Psoas muscle (tissue), 7 donors: ENCODE measurements at regions not wholly inside any gene's neighbourhood (a gene's known extent, or its start where the extent isn't known, plus 50 kb on each side); places are given as distances from the start of the nearest gene placed in this dataset.

Experiments used
- ATAC-seq, 4 donors: fragments of 200-7000 bp; cut with Tn5 transposase; one replicate each; pipeline ENCODE4 v1.9.1; 2020; ENCODE audit warnings: moderate library complexity in 3 of 4, mild to moderate bottlenecking in 2 of 4
- DNase-seq, 2 donors: peaks; one replicate each; pipeline ENCODE4 v3.0.0-alpha.2; 2020
- H3K27ac ChIP-seq: fragments of 200-600 bp; one replicate; pipeline ENCODE4 v1.8.0; 2022
- H3K27me3 ChIP-seq, 3 donors: fragments of 200-600 bp in 1 of 3; one replicate each; pipeline versions ENCODE4 v1.6.1 to v1.8.0; 2013 to 2022; ENCODE audit warnings: low read length in 2 of 3, mild to moderate bottlenecking in 2 of 3, moderate library complexity in 1 of 3; ENCODE audit not compliant: insufficient read depth in 3 of 3
- H3K36me3 ChIP-seq, 2 donors: fragments of 200-600 bp in 1 of 2; one replicate each; pipeline versions ENCODE4 v1.6.1 to v1.8.0; 2013 to 2022; ENCODE audit warnings: low read depth in 1 of 2, mild to moderate bottlenecking in 1 of 2, moderate library complexity in 1 of 2; ENCODE audit not compliant: insufficient read depth in 1 of 2
- H3K4me1 ChIP-seq: fragments of 200-600 bp; one replicate; pipeline ENCODE4 v1.8.0; 2022
- H3K4me3 ChIP-seq: fragments of 200-600 bp; one replicate; pipeline ENCODE4 v1.8.0; 2022; ENCODE audit warnings: mild to moderate bottlenecking
- H3K9me3 ChIP-seq: fragments of 200-600 bp; one replicate; pipeline ENCODE4 v1.8.0; 2022
- WGBS, 3 donors: extraction: QIAGEN DNeasy Blood & Tissue Kit; methylation state at CpG; one replicate each; pipeline versions ENCODE4 v1.1.6 to v1.1.7; 2013; 5-methylcytosine and 5-hydroxymethylcytosine counted together
- intact Hi-C, 2 donors: fragments of 100-400 bp; cut with DNase I; formaldehyde crosslinking; loops; one replicate each; pipeline versions ENCODE4 v1.11.0 to v1.14.2; 2022
- TF ChIP-seq, protein P1 (sequence below): fragments of 200-600 bp; IDR thresholded peaks from one replicate; pipeline ENCODE4 v1.8.0; 2022; ENCODE audit warnings: antibody characterized with exemption
- donor health status: healthy with polysubstance abuse.
- donor health status: DM: no; HTN: no; CAD: no; lungs with moderate emphysema.
- donor health status: Bipolar disorder and iron deficiency.
- donor health status: healthy.
- donor health status: DM: yes; HTN: yes; CAD: no.
- donor health status: DM: no; HTN: no; CAD: no.
- donor health status: DM: yes; HTN: yes; CAD: no.

DNA sequence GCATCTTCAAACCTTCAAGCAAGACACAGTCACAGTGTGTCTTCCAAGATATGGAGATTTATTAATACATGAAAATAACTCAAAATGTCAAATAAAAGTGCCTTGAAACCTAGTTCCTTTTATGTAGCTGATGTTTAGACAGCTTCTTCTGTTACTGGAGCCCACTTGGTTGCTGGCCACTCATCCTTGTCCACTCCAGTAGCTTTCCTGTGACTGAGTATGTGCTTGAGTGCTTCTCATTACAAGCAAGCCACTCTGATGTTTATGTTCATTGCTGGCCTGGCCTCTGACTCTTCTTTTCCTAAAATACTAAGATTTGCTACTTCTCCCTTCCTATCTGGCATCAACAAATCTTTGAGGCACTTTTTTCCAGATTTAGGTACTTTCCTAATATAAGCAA lies 545.2 kb upstream of the MAN1A1 start:
- TF ChIP-seq, protein P1, sequence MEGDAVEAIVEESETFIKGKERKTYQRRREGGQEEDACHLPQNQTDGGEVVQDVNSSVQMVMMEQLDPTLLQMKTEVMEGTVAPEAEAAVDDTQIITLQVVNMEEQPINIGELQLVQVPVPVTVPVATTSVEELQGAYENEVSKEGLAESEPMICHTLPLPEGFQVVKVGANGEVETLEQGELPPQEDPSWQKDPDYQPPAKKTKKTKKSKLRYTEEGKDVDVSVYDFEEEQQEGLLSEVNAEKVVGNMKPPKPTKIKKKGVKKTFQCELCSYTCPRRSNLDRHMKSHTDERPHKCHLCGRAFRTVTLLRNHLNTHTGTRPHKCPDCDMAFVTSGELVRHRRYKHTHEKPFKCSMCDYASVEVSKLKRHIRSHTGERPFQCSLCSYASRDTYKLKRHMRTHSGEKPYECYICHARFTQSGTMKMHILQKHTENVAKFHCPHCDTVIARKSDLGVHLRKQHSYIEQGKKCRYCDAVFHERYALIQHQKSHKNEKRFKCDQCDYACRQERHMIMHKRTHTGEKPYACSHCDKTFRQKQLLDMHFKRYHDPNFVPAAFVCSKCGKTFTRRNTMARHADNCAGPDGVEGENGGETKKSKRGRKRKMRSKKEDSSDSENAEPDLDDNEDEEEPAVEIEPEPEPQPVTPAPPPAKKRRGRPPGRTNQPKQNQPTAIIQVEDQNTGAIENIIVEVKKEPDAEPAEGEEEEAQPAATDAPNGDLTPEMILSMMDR, result no peak
- DNase-seq, result no peak
- ATAC-seq, result no peak
- intact Hi-C loops, result no loop called here
- Histone ChIP-seq H3K36me3 (no peaks in the 10 kb centered on the region), H3K4me1 (no peaks in the 10 kb centered on the region), H3K27ac (no peak overlapping the region), H3K9me3 (no peaks in the 10 kb centered on the region), H3K27me3 (no peaks in the 10 kb centered on the region), H3K4me3 (no peak overlapping the region)

DNA sequence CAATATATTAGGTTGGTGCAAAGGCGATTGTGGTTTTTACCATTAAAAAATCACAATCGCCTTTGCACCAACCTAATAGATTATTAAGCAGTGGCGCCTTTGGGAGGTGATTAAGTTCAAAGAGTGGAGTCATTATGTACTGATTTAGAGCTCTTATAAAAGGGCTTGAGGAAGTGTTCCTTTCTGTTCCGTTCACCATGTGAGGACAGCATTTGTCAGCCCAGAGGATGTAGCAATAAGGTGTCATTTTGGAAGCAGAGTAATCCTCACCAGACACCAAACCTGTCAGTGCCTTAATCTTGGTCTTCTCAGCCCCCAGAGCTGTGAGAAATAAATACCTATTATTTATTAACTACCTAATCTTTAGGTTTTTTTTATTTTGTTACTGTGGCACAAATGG lies 542.1 kb upstream of the MAN1A1 start:
- H3K4me3 ChIP-seq, result no peak overlapping the region
- WGBS, 3 donors, result 50 to 58% (median 58%) methylated on average over 4 of the region's 4 CpGs
- no peaks in the 10 kb centered on the region for H3K4me1 ChIP-seq
- H3K36me3 ChIP-seq, result no peaks in the 10 kb centered on the region
- H3K27me3 ChIP-seq, result no peaks in the 10 kb centered on the region
- ATAC-seq (no peak), DNase-seq (no peak)
- H3K9me3 ChIP-seq, result no peaks in the 10 kb centered on the region
- intact Hi-C loops, result no loop called here
- TF ChIP-seq, protein P1, result no peak
- no peak overlapping the region for H3K27ac ChIP-seq

- no peaks in the 10 kb centered on the region for H3K27me3 ChIP-seq
- ATAC-seq (no peak), DNase-seq (no peak)
- H3K4me1 ChIP-seq, result no peaks in the 10 kb centered on the region
- 47 to 85% (median 75%) methylated on average over 1 of the region's 1 CpG for WGBS, 3 donors
- TF ChIP-seq, protein P1, result no peak
- no peak overlapping the region for H3K27ac ChIP-seq
- no peaks in the 10 kb centered on the region for H3K36me3 ChIP-seq
- no peak overlapping the region for H3K4me3 ChIP-seq
- intact Hi-C loops, result no loop called here
- no peaks in the 10 kb centered on the region for H3K9me3 ChIP-seq
These were observed 541.6 kb upstream of the MAN1A1 start for GRCh38 chr6:119891206-119891605.

DNA sequence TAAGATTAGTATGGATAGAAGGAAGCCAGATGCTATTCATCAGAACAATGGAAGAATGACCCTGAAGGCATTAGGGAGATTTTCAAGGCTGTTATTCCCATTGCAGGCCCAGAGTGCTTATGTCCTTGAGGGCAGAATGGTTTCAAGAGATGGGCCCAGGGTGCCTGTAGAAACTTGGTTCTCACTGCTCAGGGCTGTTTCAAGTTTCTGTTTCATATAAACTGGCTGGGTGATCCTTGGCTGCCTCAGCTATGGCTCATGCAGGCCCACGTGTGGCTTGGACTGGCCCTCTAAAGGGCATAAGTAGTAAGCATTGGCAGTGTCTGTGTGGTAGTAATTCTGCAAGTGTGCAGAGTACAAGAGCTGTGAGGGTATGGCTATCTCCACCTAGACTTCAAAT lies 540.9 kb upstream of the MAN1A1 start:
- Histone ChIP-seq H3K27me3 (no peaks in the 10 kb centered on the region), H3K27ac (no peak overlapping the region), H3K36me3 (no peaks in the 10 kb centered on the region), H3K4me3 (no peak overlapping the region), H3K9me3 (no peaks in the 10 kb centered on the region), H3K4me1 (no peaks in the 10 kb centered on the region)
- no peak for ATAC-seq
- TF ChIP-seq, protein P1, result no peak
- DNase-seq, result no peak
- WGBS, 3 donors, result 52 to 63% (median 61%) methylated on average over 1 of the region's 1 CpG
- intact Hi-C loops, result no loop called here

DNA sequence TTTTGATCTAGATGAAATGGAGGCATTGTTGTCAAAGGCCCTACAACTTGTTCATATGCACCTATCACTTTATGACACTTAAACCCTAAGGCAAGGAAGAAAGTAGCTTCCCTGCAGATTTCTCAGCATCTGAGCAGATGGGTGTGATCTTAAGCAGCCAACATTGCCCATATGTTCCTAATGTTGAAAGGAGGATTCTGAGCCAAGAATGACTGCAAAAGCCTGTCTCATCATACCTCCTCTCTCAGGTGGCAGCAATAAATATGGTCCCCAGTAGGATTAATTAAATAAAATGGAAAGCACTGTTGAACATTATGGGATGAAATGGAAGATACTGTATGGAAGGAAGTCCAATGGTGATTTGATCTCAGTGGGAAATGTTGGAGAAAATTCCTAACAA lies 538.1 kb upstream of the MAN1A1 start:
- Histone ChIP-seq H3K27me3 (no peaks in the 10 kb centered on the region), H3K36me3 (no peaks in the 10 kb centered on the region), H3K9me3 (no peaks in the 10 kb centered on the region), H3K27ac (no peak overlapping the region), H3K4me3 (no peak overlapping the region), H3K4me1 (no peaks in the 10 kb centered on the region)
- DNase-seq (no peak), ATAC-seq (no peak)
- intact Hi-C loops, result no loop called here
- TF ChIP-seq, protein P1, result no peak
